B cell (primary cell): ENCODE measurements at regions not wholly inside any gene's neighbourhood (a gene's known extent, or its start where the extent isn't known, plus 50 kb on each side); places are given as distances from the start of the nearest gene placed in this dataset.

Experiments
- ATAC-seq: fragments of 200-7000 bp; cut with Tn5 transposase; one replicate; pipeline ENCODE4 v1.10.0; 2021; ENCODE audit warnings: low read depth, mild to moderate bottlenecking, moderate number of reproducible peaks, moderate library complexity
- CTCF ChIA-PET: fragments of 350-600 bp; sonication (Branson Sonifier 250); formaldehyde crosslinking; loops from one replicate; lab custom pipeline; 2021; ENCODE audit warnings: antibody characterized with exemption, inconsistent platforms; lab: Charles Lee
- POLR2A ChIA-PET: fragments of 350-600 bp; sonication (Branson Sonifier 250); formaldehyde crosslinking; loops from one replicate; lab custom pipeline; 2021; ENCODE audit warnings: antibody characterized with exemption; lab: Charles Lee
- DNase-seq: peaks from one replicate; pipeline ENCODE4 v3.0.0; 2013
- H2AFZ ChIP-seq: 2 replicates; pipeline ENCODE4 v1.6.1; 2012; ENCODE audit warnings: mild to moderate bottlenecking, low read depth, low read length; ENCODE audit not compliant: insufficient read depth, poor library complexity, severe bottlenecking
- H3K27ac ChIP-seq, 2 donors: 1 replicate in 1 of 2; 2 replicates in 1 of 2; pipeline ENCODE4 v1.5.1; 2012 to 2013; ENCODE audit warnings: low read length in 2 of 2, mild to moderate bottlenecking in 2 of 2, moderate library complexity in 1 of 2
- H3K27me3 ChIP-seq, 4 experiments: fragments of 200-600 bp in 1 of 4; sonication (generic) in 1 of 4; replicated peaks in 1 of 4; 1 replicate in 2 of 4; 2 replicates in 2 of 4; pipeline versions ENCODE4 v1.6.1 to v1.7.0; 2013 to 2016; ENCODE audit warnings: low read length in 3 of 4, mild to moderate bottlenecking in 2 of 4, mixed read lengths in 1 of 4, moderate library complexity in 1 of 4; ENCODE audit not compliant: insufficient read depth in 4 of 4, control insufficient read depth in 3 of 4; ENCODE audit errors: control extremely low read depth in 1 of 4
- H3K36me3 ChIP-seq, 2 experiments: replicated peaks in 1 of 2; 1 replicate in 1 of 2; 2 replicates in 1 of 2; pipeline versions ENCODE4 v1.6.1 to v1.7.1; 2013; ENCODE audit warnings: low read length in 1 of 2; ENCODE audit not compliant: insufficient read depth in 2 of 2, control insufficient read depth in 1 of 2; ENCODE audit errors: control extremely low read depth in 1 of 2, extremely low read depth in 1 of 2
- H3K4me1 ChIP-seq, 2 donors: fragments of 200-600 bp in 1 of 2; sonication (generic) in 1 of 2; 1 replicate in 1 of 2; 2 replicates in 1 of 2; pipeline versions ENCODE4 v1.5.1 to v1.6.1; 2013 to 2017; ENCODE audit warnings: low read length in 2 of 2; ENCODE audit not compliant: control insufficient read depth in 2 of 2, insufficient read depth in 2 of 2
- H3K4me2 ChIP-seq: replicated peaks from 2 replicates; pipeline ENCODE3; 2012; ENCODE audit warnings: mild to moderate bottlenecking, low read depth, low read length; ENCODE audit not compliant: poor library complexity, severe bottlenecking
- H3K4me3 ChIP-seq, 5 experiments: fragments of 200-600 bp in 1 of 5; sonication (generic) in 1 of 5; 1 replicate in 3 of 5; 2 replicates in 2 of 5; pipeline versions ENCODE4 v1.5.1 to v1.7.0; 2011 to 2016; ENCODE audit warnings: low read length in 4 of 5, mild to moderate bottlenecking in 4 of 5, low read depth in 2 of 5, control low read depth in 1 of 5, moderate library complexity in 1 of 5; ENCODE audit not compliant: insufficient read depth in 1 of 5; ENCODE audit errors: control extremely low read depth in 1 of 5, extremely low read depth in 1 of 5
- H3K79me2 ChIP-seq: fragments of 200-600 bp; sonication (generic); one replicate; pipeline ENCODE4 v1.6.0; 2016; ENCODE audit warnings: low read length; ENCODE audit not compliant: control insufficient read depth, insufficient read depth
- H3K9ac ChIP-seq: fragments of 200-600 bp; sonication (generic); 2 replicates; pipeline ENCODE4 v1.6.1; 2017; ENCODE audit warnings: mild to moderate bottlenecking, low read length, moderate library complexity
- H3K9me3 ChIP-seq, 3 donors: one replicate each; pipeline versions ENCODE4 v1.6.1 to v1.7.1; 2013; ENCODE audit warnings: low read length in 2 of 3; ENCODE audit not compliant: control insufficient read depth in 2 of 3, insufficient read depth in 1 of 3; ENCODE audit errors: control extremely low read depth in 1 of 3
- H4K20me1 ChIP-seq: 2 replicates; pipeline ENCODE4 v1.6.0; 2012; ENCODE audit warnings: mild to moderate bottlenecking, low read length; ENCODE audit not compliant: insufficient read depth, control insufficient read depth, poor library complexity, severe bottlenecking
- H3K27ac Mint-ChIP-seq: one replicate; pipeline ENCODE4 v1.8.0; 2021; ENCODE audit warnings: mixed read lengths
- H3K27me3 Mint-ChIP-seq: one replicate; pipeline ENCODE4 v1.8.0; 2021; ENCODE audit warnings: mixed read lengths
- H3K4me1 Mint-ChIP-seq: one replicate; pipeline ENCODE4 v1.8.0; 2021; ENCODE audit warnings: mixed read lengths
- H3K4me3 Mint-ChIP-seq: one replicate; pipeline ENCODE4 v1.8.0; 2021; ENCODE audit warnings: mixed read lengths
- H3K9me3 Mint-ChIP-seq: one replicate; pipeline ENCODE4 v1.8.0; 2022; ENCODE audit warnings: mixed read lengths; ENCODE audit not compliant: insufficient read depth
- EZH2 ChIP-seq: IDR thresholded peaks from 2 replicates; pipeline ENCODE4 v1.6.1; 2012; ENCODE audit warnings: borderline replicate concordance, low read depth, mild to moderate bottlenecking, moderate library complexity, low read length; ENCODE audit not compliant: insufficient read depth, poor library complexity, severe bottlenecking
- WGBS: methylation state at CpG from one replicate; pipeline ENCODE4 v1.1.5; 2013; ENCODE audit warnings: missing lambda C conversion rate; ENCODE audit not compliant: insufficient coverage; 5-methylcytosine and 5-hydroxymethylcytosine counted together
- intact Hi-C: fragments of 100-400 bp; cut with micrococcal nuclease; formaldehyde crosslinking; loops from one replicate; pipeline ENCODE4 v1.10.0; 2022
- TF ChIP-seq, protein P1 (sequence below): fragments of 200-600 bp; IDR thresholded peaks from one replicate; pipeline ENCODE4 v1.8.0; 2022; ENCODE audit warnings: antibody characterized with exemption, mild to moderate bottlenecking

DNA sequence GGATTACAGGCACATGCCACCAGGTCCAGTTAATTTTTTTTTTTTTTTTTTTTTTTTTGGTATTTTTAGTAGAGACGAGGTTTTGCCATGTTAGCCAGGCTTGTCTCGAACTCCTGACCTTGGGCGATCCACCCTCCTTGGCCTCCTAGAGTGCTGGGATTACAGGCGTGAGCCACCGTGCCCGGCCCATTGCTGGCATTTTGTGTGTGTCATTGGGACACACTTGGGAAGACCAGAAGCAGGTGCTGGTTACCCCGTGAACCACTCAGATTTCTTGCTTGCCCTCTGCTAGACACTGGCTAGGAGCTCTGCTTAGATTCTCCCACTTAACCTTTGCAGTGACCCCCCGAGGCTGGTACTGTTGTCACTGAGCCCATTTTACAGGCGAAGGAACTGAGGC lies 229.3 kb downstream of the IRF8 start:
- no peaks in the 10 kb centered on the region for H3K4me1 ChIP-seq
- peaks cover 0 to 4% (median 0%) of the 10 kb centered on the region in 3 donors for H3K9me3 ChIP-seq
- TF ChIP-seq, protein P1, sequence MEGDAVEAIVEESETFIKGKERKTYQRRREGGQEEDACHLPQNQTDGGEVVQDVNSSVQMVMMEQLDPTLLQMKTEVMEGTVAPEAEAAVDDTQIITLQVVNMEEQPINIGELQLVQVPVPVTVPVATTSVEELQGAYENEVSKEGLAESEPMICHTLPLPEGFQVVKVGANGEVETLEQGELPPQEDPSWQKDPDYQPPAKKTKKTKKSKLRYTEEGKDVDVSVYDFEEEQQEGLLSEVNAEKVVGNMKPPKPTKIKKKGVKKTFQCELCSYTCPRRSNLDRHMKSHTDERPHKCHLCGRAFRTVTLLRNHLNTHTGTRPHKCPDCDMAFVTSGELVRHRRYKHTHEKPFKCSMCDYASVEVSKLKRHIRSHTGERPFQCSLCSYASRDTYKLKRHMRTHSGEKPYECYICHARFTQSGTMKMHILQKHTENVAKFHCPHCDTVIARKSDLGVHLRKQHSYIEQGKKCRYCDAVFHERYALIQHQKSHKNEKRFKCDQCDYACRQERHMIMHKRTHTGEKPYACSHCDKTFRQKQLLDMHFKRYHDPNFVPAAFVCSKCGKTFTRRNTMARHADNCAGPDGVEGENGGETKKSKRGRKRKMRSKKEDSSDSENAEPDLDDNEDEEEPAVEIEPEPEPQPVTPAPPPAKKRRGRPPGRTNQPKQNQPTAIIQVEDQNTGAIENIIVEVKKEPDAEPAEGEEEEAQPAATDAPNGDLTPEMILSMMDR = no peak
- TF ChIP-seq EZH2 = no peak
- POLR2A ChIA-PET = no interaction called here
- no peaks in the 10 kb centered on the region for H3K36me3 ChIP-seq
- H4K20me1 ChIP-seq = no peaks in the 10 kb centered on the region
- DNase-seq = no peak
- peaks cover 0 to 10% (median 0%) of the 10 kb centered on the region in 4 experiments for H3K27me3 ChIP-seq
- Mint-ChIP-seq H3K27me3 (peaks cover 34% of the 10 kb centered on the region), H3K4me1 (no peaks in the 10 kb centered on the region), H3K27ac (no peak overlapping the region), H3K4me3 (no peak overlapping the region), H3K9me3 (no peaks in the 10 kb centered on the region)
- H3K4me3 ChIP-seq = no peak overlapping the region
- intact Hi-C loops = no loop called here
- H3K27ac ChIP-seq = no peak overlapping the region
- no peak overlapping the region for H3K9ac ChIP-seq
- H2AFZ ChIP-seq = no peak overlapping the region
- H3K79me2 ChIP-seq = no peaks in the 10 kb centered on the region
- ATAC-seq = no peak
- WGBS = 85% methylated on average over 9 of the region's 9 CpGs
- CTCF ChIA-PET = interaction anchor here (0.7 kb wide), 1 partner anchor 10 kb away, joined by 3 read pairs; no protein-coding TSS in a partner anchor
- H3K4me2 ChIP-seq = no peak overlapping the region

DNA sequence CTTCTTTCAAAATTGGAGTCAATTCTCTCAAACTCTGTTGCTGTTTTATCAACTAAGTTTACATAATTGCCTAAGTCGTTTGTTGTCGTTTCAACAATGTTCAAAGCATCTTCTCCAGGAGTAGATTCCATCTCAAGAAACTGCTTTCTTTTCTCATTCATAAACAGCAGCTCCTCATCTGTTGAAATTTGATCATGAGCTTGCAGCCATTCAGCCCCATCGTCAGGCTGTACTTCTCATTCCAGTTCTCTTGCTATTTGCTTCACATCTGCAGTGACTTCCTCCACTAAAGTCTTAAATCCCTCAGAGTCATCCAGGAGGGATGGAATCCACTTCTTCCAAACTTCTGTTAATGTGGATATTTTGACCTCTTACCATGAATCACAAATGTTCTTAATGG lies 230.6 kb downstream of the IRF8 start:
- Histone ChIP-seq H3K27ac (no peak overlapping the region), H3K79me2 (no peaks in the 10 kb centered on the region), H3K36me3 (no peaks in the 10 kb centered on the region), H3K4me3 (no peak overlapping the region), H3K9ac (no peak overlapping the region), H3K4me2 (no peak overlapping the region), H4K20me1 (no peaks in the 10 kb centered on the region), H3K4me1 (no peaks in the 10 kb centered on the region), H3K27me3 (peaks cover 0 to 5% (median 0%) of the 10 kb centered on the region in 4 experiments), H2AFZ (no peak overlapping the region), H3K9me3 (peaks cover 0 to 4% (median 0%) of the 10 kb centered on the region in 3 donors)
- DNase-seq (no peak), ATAC-seq (no peak)
- Mint-ChIP-seq H3K4me3 (no peak overlapping the region), H3K9me3 (no peaks in the 10 kb centered on the region), H3K27ac (no peak overlapping the region), H3K27me3 (peaks cover 29% of the 10 kb centered on the region), H3K4me1 (no peaks in the 10 kb centered on the region)
- CTCF ChIA-PET = no interaction called here
- POLR2A ChIA-PET = no interaction called here
- intact Hi-C loops = no loop called here
- TF ChIP-seq EZH2 = no peak
- TF ChIP-seq, protein P1 = no peak
- WGBS = 76% methylated on average over 3 of the region's 3 CpGs
